H1 (cell line): ENCODE measurements at regions not wholly inside any gene's neighbourhood (a gene's known extent, or its start where the extent isn't known, plus 50 kb on each side); places are given as distances from the start of the nearest gene placed in this dataset.

ENCODE experiments used
- CTCF ChIA-PET: fragments of 300-600 bp; sonication (Branson Sonifier 250); formaldehyde crosslinking; loops from one replicate; lab custom pipeline; 2021; ENCODE audit not compliant: partially characterized antibody; lab: Charles Lee
- POLR2A ChIA-PET: fragments of 300-600 bp; sonication (Branson Sonifier 250); formaldehyde crosslinking; loops from one replicate; lab custom pipeline; 2021; ENCODE audit warnings: inconsistent platforms; ENCODE audit not compliant: partially characterized antibody; lab: Charles Lee
- DNase-seq, 2 experiments: peaks; one replicate each; pipeline versions ENCODE4 v3.0.0 to v3.0.0-alpha.2; 2010 to 2022; ENCODE audit warnings: low spot score in 2 of 2, low read depth in 1 of 2, mixed read lengths in 1 of 2
- FAIRE-seq: peaks from 2 replicates; lab custom pipeline; 2011; peaks lifted over from hg19 to GRCh38; lab: Jason Lieb, UNC
- H2AFZ ChIP-seq: 2 replicates; pipeline ENCODE4 v1.8.1; 2012; ENCODE audit warnings: low read length, inconsistent platforms
- H2AK5ac ChIP-seq: 2 replicates; pipeline ENCODE4 v1.6.1; 2013; ENCODE audit warnings: low read depth, low read length
- H2BK120ac ChIP-seq: replicated peaks from 2 replicates; pipeline ENCODE3; 2013; ENCODE audit warnings: low read depth, low read length, inconsistent platforms
- H2BK12ac ChIP-seq: 2 replicates; pipeline ENCODE4 v1.6.1; 2013; ENCODE audit warnings: low read depth, low read length
- H2BK15ac ChIP-seq: 2 replicates; pipeline ENCODE4 v1.6.1; 2013; ENCODE audit warnings: low read length
- H2BK20ac ChIP-seq: 2 replicates; pipeline ENCODE4 v1.6.1; 2013; ENCODE audit warnings: low read length
- H2BK5ac ChIP-seq: 2 replicates; pipeline ENCODE4 v1.6.1; 2013; ENCODE audit warnings: low read depth, low read length
- H3K14ac ChIP-seq: 2 replicates; pipeline ENCODE4 v1.6.1; 2013; ENCODE audit warnings: inconsistent platforms; ENCODE audit not compliant: insufficient read length
- H3K18ac ChIP-seq: 2 replicates; pipeline ENCODE4 v1.6.1; 2013; ENCODE audit warnings: low read length; ENCODE audit errors: extremely low read depth
- H3K23ac ChIP-seq: 2 replicates; pipeline ENCODE4 v1.6.1; 2013; ENCODE audit warnings: inconsistent platforms; ENCODE audit not compliant: insufficient read length
- H3K23me2 ChIP-seq: 2 replicates; pipeline ENCODE4 v1.6.1; 2013; ENCODE audit warnings: low read depth, low read length
- H3K27ac ChIP-seq: 2 replicates; pipeline ENCODE4 v1.6.1; 2011; ENCODE audit warnings: low read depth, low read length, inconsistent platforms
- H3K27me3 ChIP-seq, 4 experiments: replicated peaks in 1 of 4; 1 replicate in 1 of 4; 2 replicates in 3 of 4; pipeline versions ENCODE4 v1.6.1 to v1.8.1; 2011 to 2013; ENCODE audit warnings: low read length in 3 of 4, mild to moderate bottlenecking in 3 of 4, inconsistent platforms in 2 of 4, mixed read lengths in 2 of 4, moderate library complexity in 1 of 4; ENCODE audit not compliant: control insufficient read depth in 3 of 4, insufficient read depth in 3 of 4; ENCODE audit errors: extremely low read depth in 1 of 4
- H3K36me3 ChIP-seq, 4 experiments: 2 replicates each; pipeline versions ENCODE4 v1.6.1 to v1.8.1; 2011 to 2013; ENCODE audit warnings: mild to moderate bottlenecking in 4 of 4, low read length in 3 of 4, moderate library complexity in 2 of 4, control low read depth in 1 of 4, inconsistent platforms in 1 of 4; ENCODE audit not compliant: insufficient read depth in 4 of 4, control insufficient read depth in 2 of 4
- H3K4ac ChIP-seq: replicated peaks from 2 replicates; pipeline ENCODE3; 2013; ENCODE audit warnings: low read length, low read depth, mixed read lengths, inconsistent platforms; ENCODE audit not compliant: insufficient read length
- H3K4me1 ChIP-seq, 4 experiments: replicated peaks in 1 of 4; 1 replicate in 1 of 4; 2 replicates in 3 of 4; pipeline versions ENCODE4 v1.6.1 to v1.8.1; 2011 to 2013; ENCODE audit warnings: low read length in 3 of 4, inconsistent platforms in 2 of 4, mixed read lengths in 1 of 4; ENCODE audit not compliant: insufficient read depth in 4 of 4, control insufficient read depth in 3 of 4
- H3K4me2 ChIP-seq, 2 experiments: 2 replicates each; pipeline versions ENCODE4 v1.6.1 to v1.8.1; 2011 to 2013; ENCODE audit warnings: low read depth in 2 of 2, low read length in 2 of 2, control low read depth in 1 of 2, inconsistent platforms in 1 of 2, mild to moderate bottlenecking in 1 of 2; ENCODE audit not compliant: insufficient read depth in 1 of 2
- H3K4me3 ChIP-seq, 4 experiments: fragments of 200-600, 300-600 bp in 1 of 4; sonication (generic), shearing (Covaris generic), sonication (Bioruptor Twin) in 1 of 4; 2 replicates each; pipeline versions ENCODE4 v1.5.1 to v1.8.1; 2011 to 2016; ENCODE audit warnings: low read length in 4 of 4, low read depth in 3 of 4, control low read depth in 2 of 4, inconsistent platforms in 2 of 4, mild to moderate bottlenecking in 2 of 4, mixed read lengths in 1 of 4, moderate library complexity in 1 of 4; ENCODE audit not compliant: insufficient read depth in 2 of 4; ENCODE audit errors: extremely low read depth in 1 of 4
- H3K56ac ChIP-seq: replicated peaks from 2 replicates; pipeline ENCODE3; 2013; ENCODE audit warnings: low read depth, mild to moderate bottlenecking, mixed read lengths, low read length, inconsistent platforms; ENCODE audit not compliant: insufficient read length
- H3K79me1 ChIP-seq: 2 replicates; pipeline ENCODE4 v1.6.1; 2013; ENCODE audit warnings: low read depth, low read length, control low read depth
- H3K79me2 ChIP-seq, 2 experiments: 2 replicates each; pipeline versions ENCODE4 v1.6.1 to v1.8.1; 2012 to 2013; ENCODE audit warnings: low read length in 2 of 2, mild to moderate bottlenecking in 2 of 2, inconsistent platforms in 1 of 2; ENCODE audit not compliant: insufficient read depth in 2 of 2, control insufficient read depth in 1 of 2
- H3K9ac ChIP-seq, 4 experiments: replicated peaks in 1 of 4; 1 replicate in 1 of 4; 2 replicates in 3 of 4; pipeline versions ENCODE4 v1.6.1 to v1.8.1; 2011 to 2013; ENCODE audit warnings: low read depth in 3 of 4, low read length in 3 of 4, control low read depth in 2 of 4, mild to moderate bottlenecking in 2 of 4, moderate library complexity in 2 of 4, inconsistent platforms in 1 of 4; ENCODE audit errors: extremely low read depth in 1 of 4
- H3K9me3 ChIP-seq, 2 experiments: 2 replicates each; pipeline versions ENCODE4 v1.6.1 to v1.8.1; 2012 to 2013; ENCODE audit warnings: mild to moderate bottlenecking in 2 of 2, moderate library complexity in 2 of 2, control low read depth in 1 of 2, inconsistent platforms in 1 of 2, low read depth in 1 of 2, low read length in 1 of 2, mixed read lengths in 1 of 2; ENCODE audit not compliant: insufficient read depth in 2 of 2
- H4K20me1 ChIP-seq, 2 experiments: replicated peaks in 1 of 2; 2 replicates each; pipeline versions ENCODE3 to v1.8.1; 2011 to 2013; ENCODE audit warnings: inconsistent platforms in 2 of 2, low read length in 2 of 2, mild to moderate bottlenecking in 1 of 2; ENCODE audit not compliant: insufficient read depth in 2 of 2, control insufficient read depth in 1 of 2
- H4K5ac ChIP-seq: 2 replicates; pipeline ENCODE4 v1.6.1; 2013; ENCODE audit warnings: low read length, low read depth, mixed read lengths, inconsistent platforms; ENCODE audit not compliant: insufficient read length
- H4K8ac ChIP-seq: 2 replicates; pipeline ENCODE4 v1.8.0; 2013; ENCODE audit warnings: mild to moderate bottlenecking, moderate library complexity, low read length, inconsistent platforms; ENCODE audit not compliant: insufficient read depth; ENCODE audit errors: extremely low read depth
- H4K91ac ChIP-seq: replicated peaks from 2 replicates; pipeline ENCODE3; 2013; ENCODE audit warnings: low read length, mixed read lengths, inconsistent platforms; ENCODE audit not compliant: insufficient read length
- ATF3 ChIP-seq: IDR thresholded peaks from 2 replicates; pipeline ENCODE4 v1.6.1; 2011; ENCODE audit warnings: low read depth, mild to moderate bottlenecking, low read length; ENCODE audit not compliant: insufficient read depth
- BACH1 ChIP-seq: IDR thresholded peaks from 2 replicates; pipeline ENCODE4 v1.6.1; 2012; ENCODE audit warnings: low read length, improper control_type of control experiment
- EP300 ChIP-seq, 2 experiments: IDR thresholded peaks; 1 replicate in 1 of 2; 2 replicates in 1 of 2; pipeline ENCODE4 v1.6.1; 2011 to 2012; ENCODE audit warnings: low read depth in 2 of 2, low read length in 2 of 2, mild to moderate bottlenecking in 2 of 2, borderline replicate concordance in 1 of 2, inconsistent platforms in 1 of 2, moderate library complexity in 1 of 2
- WGBS, 2 experiments: shearing (Covaris generic) in 1 of 2; methylation state at CpG; one replicate each; pipeline versions ENCODE4 v1.1.6 to v1.1.7; 2013 to 2015; ENCODE audit warnings: low lambda C conversion rate in 2 of 2, mixed read lengths in 2 of 2, inconsistent platforms in 1 of 2, low coverage in 1 of 2, missing lambda C conversion rate in 1 of 2; ENCODE audit not compliant: insufficient replicate concordance in 2 of 2, insufficient coverage in 1 of 2, insufficient read length in 1 of 2; ENCODE audit errors: extremely low coverage in 1 of 2, missing lambda C conversion rate in 1 of 2; 5-methylcytosine and 5-hydroxymethylcytosine counted together

- H3K36me3 ChIP-seq, result 0 out of 8 replicates have a peak, but pooled peaks cover 0 to under 1% (median 0%) of the 10 kb centered on the region in 4 experiments
- H2BK12ac ChIP-seq, result no peak overlapping the region
- no peak overlapping the region for H2AK5ac ChIP-seq
- H3K9me3 ChIP-seq, result peaks cover under 1 to 1% of the 10 kb centered on the region in 2 experiments; a peak in 3 of 4 replicates
- H2BK120ac ChIP-seq, result no peak overlapping the region
- no peaks in the 10 kb centered on the region for H3K4me1 ChIP-seq
- no peak overlapping the region for H3K9ac ChIP-seq
- no peaks in the 10 kb centered on the region for H3K27me3 ChIP-seq
- H3K4me3 ChIP-seq, result no peak overlapping the region
- CTCF ChIA-PET, result no interaction called here
- no peak overlapping the region for H3K4me2 ChIP-seq
- H4K91ac ChIP-seq, result no peak overlapping the region
- H2BK5ac ChIP-seq, result no peak overlapping the region
- no peak for DNase-seq
- H2BK20ac ChIP-seq, result no peak overlapping the region
- no peak overlapping the region for H3K18ac ChIP-seq
- 0 out of 2 replicates have a peak overlapping the region, but pooled peaks have one; percentile 29 for H2AFZ ChIP-seq
- no peak overlapping the region for H4K8ac ChIP-seq
- no peak for FAIRE-seq
- H3K23ac ChIP-seq, result no peak overlapping the region
- WGBS, 2 experiments, result 81% methylated on average over 4 of the region's 4 CpGs; no CpG with 5 or more reads in 1 of the 2 experiments
- H3K56ac ChIP-seq, result no peak overlapping the region
- H4K5ac ChIP-seq, result no peak overlapping the region
- H3K79me2 ChIP-seq, result no peaks in the 10 kb centered on the region
- no peak overlapping the region for H3K4ac ChIP-seq
- no peaks in the 10 kb centered on the region for H3K23me2 ChIP-seq
- H3K27ac ChIP-seq, result no peak overlapping the region
- no peaks in the 10 kb centered on the region for H3K79me1 ChIP-seq
- no peak overlapping the region for H3K14ac ChIP-seq
- H4K20me1 ChIP-seq, result no peaks in the 10 kb centered on the region
- POLR2A ChIA-PET, result no interaction called here
- no peak overlapping the region for H2BK15ac ChIP-seq
- TF ChIP-seq BACH1 (no peak), EP300 (IDR thresholded peaks at IDR 0.05; ENCODE audit: borderline replicate concordance in 1 of 2, low read depth in 2 of 2, low read length in 2 of 2) (no peak), ATF3 (no peak)
Measured at GRCh38 chr6:164296411-164296810, 881.9 kb downstream of the QKI start.
